Endothelial cell of umbilical vein (primary cell): ENCODE measurements at regions not wholly inside any gene's neighbourhood (a gene's known extent, or its start where the extent isn't known, plus 50 kb on each side); places are given as distances from the start of the nearest gene placed in this dataset.

Source experiments
- BruUV-seq: library from RNA; stranded (reverse); fragments of 400-500 nt; replicated peaks from 2 replicates; lab custom pipeline; 2021; lab: Mats Ljungman, UMichigan
- CTCF ChIA-PET: fragments of 300-600, 350-600 bp; sonication (Branson Sonifier 250); formaldehyde crosslinking; loops from one replicate; lab custom pipeline; 2021; ENCODE audit warnings: antibody characterized with exemption, inconsistent platforms; lab: Charles Lee
- POLR2A ChIA-PET: fragments of 300-600, 350-600 bp; sonication (Branson Sonifier 250); formaldehyde crosslinking; loops from one replicate; lab custom pipeline; 2021; ENCODE audit warnings: antibody characterized with exemption, inconsistent platforms; lab: Charles Lee
- DNase-seq: peaks from one replicate; pipeline ENCODE4 v3.0.0-alpha.2; 2011; ENCODE audit warnings: low read depth, low spot score
- FAIRE-seq: peaks from 2 replicates; lab custom pipeline; 2011; peaks lifted over from hg19 to GRCh38; lab: Jason Lieb, UNC
- H2AFZ ChIP-seq: 2 replicates; pipeline ENCODE4 v1.6.0; 2012; ENCODE audit warnings: low read depth, low read length, control low read depth, inconsistent platforms
- H3K27ac ChIP-seq: 2 replicates; pipeline ENCODE4 v1.5.1; 2011; ENCODE audit warnings: low read depth, mild to moderate bottlenecking, control low read depth, low read length, moderate library complexity; ENCODE audit not compliant: insufficient read depth
- H3K27me3 ChIP-seq, 2 experiments: 2 replicates each; pipeline versions ENCODE4 v1.6.0 to v1.6.1; 2011; ENCODE audit warnings: low read length in 2 of 2, mixed read lengths in 1 of 2; ENCODE audit not compliant: control insufficient read depth in 2 of 2, insufficient read depth in 2 of 2
- H3K36me3 ChIP-seq, 2 experiments: 2 replicates in 1 of 2; 3 replicates in 1 of 2; pipeline ENCODE4 v1.5.1; 2011; ENCODE audit warnings: low read length in 2 of 2, mild to moderate bottlenecking in 1 of 2, moderate library complexity in 1 of 2; ENCODE audit not compliant: control insufficient read depth in 2 of 2, insufficient read depth in 2 of 2; ENCODE audit errors: extremely low read depth in 1 of 2
- H3K4me1 ChIP-seq: 3 replicates; pipeline ENCODE4 v1.5.1; 2011; ENCODE audit warnings: mild to moderate bottlenecking, low read length; ENCODE audit not compliant: control insufficient read depth, insufficient read depth; ENCODE audit errors: extremely low read depth
- H3K4me2 ChIP-seq: 2 replicates; pipeline ENCODE4 v1.6.1; 2011; ENCODE audit warnings: low read length, control low read depth, mixed read lengths; ENCODE audit not compliant: insufficient read depth
- H3K4me3 ChIP-seq, 3 experiments: fragments of 200-600 bp in 1 of 3; sonication (generic), shearing (Covaris generic) in 1 of 3; replicated peaks in 1 of 3; 2 replicates each; pipeline ENCODE4 v1.5.1; 2011 to 2016; ENCODE audit warnings: control low read depth in 3 of 3, low read length in 3 of 3, mild to moderate bottlenecking in 2 of 3, inconsistent platforms in 1 of 3, low read depth in 1 of 3, moderate library complexity in 1 of 3; ENCODE audit not compliant: insufficient read depth in 1 of 3
- H3K79me2 ChIP-seq: 2 replicates; pipeline ENCODE4 v1.6.0; 2012; ENCODE audit warnings: low read length, inconsistent platforms; ENCODE audit not compliant: control insufficient read depth, insufficient read depth
- H3K9ac ChIP-seq: replicated peaks from 2 replicates; pipeline ENCODE3; 2011; ENCODE audit warnings: low read length, control low read depth; ENCODE audit not compliant: insufficient read depth; ENCODE audit errors: extremely low read depth
- H3K9me1 ChIP-seq: replicated peaks from 3 replicates; pipeline ENCODE4 v1.6.0; 2011; ENCODE audit warnings: mild to moderate bottlenecking, low read length; ENCODE audit not compliant: control insufficient read depth, insufficient read depth; ENCODE audit errors: extremely low read depth
- H3K9me3 ChIP-seq: replicated peaks from 2 replicates; pipeline ENCODE4 v1.5.1; 2012; ENCODE audit warnings: low read length, inconsistent platforms; ENCODE audit not compliant: control insufficient read depth, insufficient read depth
- H4K20me1 ChIP-seq: replicated peaks from 2 replicates; pipeline ENCODE3; 2011; ENCODE audit warnings: mild to moderate bottlenecking, low read length; ENCODE audit not compliant: control insufficient read depth, insufficient read depth; ENCODE audit errors: extremely low read depth
- FOS ChIP-seq: IDR thresholded peaks from 2 replicates; pipeline ENCODE4 v1.6.1; 2011; ENCODE audit warnings: mild to moderate bottlenecking, low read length, moderate library complexity, borderline replicate concordance; ENCODE audit not compliant: insufficient read depth
- GATA2 ChIP-seq: IDR thresholded peaks from 2 replicates; pipeline ENCODE4 v1.7.0; 2011; ENCODE audit warnings: low read depth, mild to moderate bottlenecking, moderate library complexity, mixed read lengths, low read length; ENCODE audit not compliant: insufficient read length, insufficient read depth
- JUN ChIP-seq: IDR thresholded peaks from 2 replicates; pipeline ENCODE4 v1.6.1; 2011; ENCODE audit warnings: borderline replicate concordance, low read depth; ENCODE audit not compliant: insufficient read length, insufficient read depth
- MYC ChIP-seq: IDR thresholded peaks from one replicate; pipeline ENCODE4 v1.6.1; 2011; ENCODE audit warnings: mild to moderate bottlenecking, low read depth, low read length
- POLR2A ChIP-seq: IDR thresholded peaks from 2 replicates; pipeline ENCODE4 v1.6.1; 2012; ENCODE audit warnings: low read depth, mild to moderate bottlenecking, control low read depth, low read length
- POLR2AphosphoS5 ChIP-seq: IDR thresholded peaks from 2 replicates; pipeline ENCODE4 v1.6.1; 2012; ENCODE audit warnings: low read depth, mild to moderate bottlenecking, control low read depth, low read length, moderate library complexity; ENCODE audit not compliant: insufficient read depth
- dilution Hi-C: fragments of 300-500 bp; cut with MboI; formaldehyde crosslinking; loops from one replicate; pipeline ENCODE4 v1.15.0; 2019; ENCODE audit warnings: low sequenced_read_pairs; ENCODE audit not compliant: extremely low pct_ligation_motif_present
- intact Hi-C: fragments of 100-400 bp; cut with micrococcal nuclease; formaldehyde crosslinking; loops from one replicate; pipeline ENCODE4 v1.10.0; 2022
- TF ChIP-seq, protein P1 (sequence below), 2 donors: IDR thresholded peaks; 1 replicate in 1 of 2; 2 replicates in 1 of 2; pipeline ENCODE4 v1.5.1; 2011; ENCODE audit warnings: low read length in 2 of 2, mild to moderate bottlenecking in 2 of 2, moderate library complexity in 2 of 2, control low read depth in 1 of 2, inconsistent platforms in 1 of 2, low read depth in 1 of 2; ENCODE audit not compliant: insufficient read depth in 1 of 2; ENCODE audit errors: extremely low read depth in 1 of 2
- TF ChIP-seq, protein P2 (sequence below): IDR thresholded peaks from 2 replicates; pipeline ENCODE4 v1.6.1; 2011; ENCODE audit not compliant: insufficient read depth, insufficient read length

DNA sequence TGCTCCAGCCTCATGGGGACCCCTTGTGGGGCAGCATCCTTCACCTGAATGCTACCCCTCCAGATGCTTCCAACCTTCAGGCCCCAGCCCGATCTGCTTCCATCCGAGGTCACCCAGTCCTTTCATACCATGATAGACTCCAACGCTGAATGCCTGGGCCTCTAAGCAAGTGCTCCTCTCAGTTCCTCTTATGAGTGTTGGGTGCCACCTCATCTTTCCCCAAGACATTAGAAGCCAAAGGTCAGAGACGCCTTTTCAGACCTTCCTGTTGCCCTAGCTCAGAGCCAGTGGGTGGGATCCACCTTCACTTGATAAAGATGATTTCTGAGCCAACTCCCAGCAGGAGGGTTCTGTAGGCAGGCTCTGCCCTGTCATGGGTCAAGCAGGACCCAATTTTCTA lies 174.5 kb upstream of the MGAT5 start:
- no peak for FAIRE-seq
- no TSS peak for BruUV-seq
- peaks cover 0 to 4% of the 10 kb centered on the region in 2 experiments for H3K27me3 ChIP-seq
- no peak for DNase-seq
- H3K9me3 ChIP-seq = no peaks in the 10 kb centered on the region
- intact Hi-C loops = no loop called here
- ChIA-PET CTCF (no interaction called here), POLR2A (no interaction called here)
- H3K27ac ChIP-seq = no peak overlapping the region
- H3K9ac ChIP-seq = no peak overlapping the region
- H4K20me1 ChIP-seq = no peaks in the 10 kb centered on the region
- H3K36me3 ChIP-seq = no peaks in the 10 kb centered on the region
- H3K79me2 ChIP-seq = no peaks in the 10 kb centered on the region
- H3K4me1 ChIP-seq = no peaks in the 10 kb centered on the region
- no peak overlapping the region for H3K4me3 ChIP-seq
- no peak overlapping the region for H3K4me2 ChIP-seq
- no peaks in the 10 kb centered on the region for H3K9me1 ChIP-seq
- H2AFZ ChIP-seq = no peak overlapping the region
- TF ChIP-seq, protein P1, sequence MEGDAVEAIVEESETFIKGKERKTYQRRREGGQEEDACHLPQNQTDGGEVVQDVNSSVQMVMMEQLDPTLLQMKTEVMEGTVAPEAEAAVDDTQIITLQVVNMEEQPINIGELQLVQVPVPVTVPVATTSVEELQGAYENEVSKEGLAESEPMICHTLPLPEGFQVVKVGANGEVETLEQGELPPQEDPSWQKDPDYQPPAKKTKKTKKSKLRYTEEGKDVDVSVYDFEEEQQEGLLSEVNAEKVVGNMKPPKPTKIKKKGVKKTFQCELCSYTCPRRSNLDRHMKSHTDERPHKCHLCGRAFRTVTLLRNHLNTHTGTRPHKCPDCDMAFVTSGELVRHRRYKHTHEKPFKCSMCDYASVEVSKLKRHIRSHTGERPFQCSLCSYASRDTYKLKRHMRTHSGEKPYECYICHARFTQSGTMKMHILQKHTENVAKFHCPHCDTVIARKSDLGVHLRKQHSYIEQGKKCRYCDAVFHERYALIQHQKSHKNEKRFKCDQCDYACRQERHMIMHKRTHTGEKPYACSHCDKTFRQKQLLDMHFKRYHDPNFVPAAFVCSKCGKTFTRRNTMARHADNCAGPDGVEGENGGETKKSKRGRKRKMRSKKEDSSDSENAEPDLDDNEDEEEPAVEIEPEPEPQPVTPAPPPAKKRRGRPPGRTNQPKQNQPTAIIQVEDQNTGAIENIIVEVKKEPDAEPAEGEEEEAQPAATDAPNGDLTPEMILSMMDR (IDR thresholded peaks at IDR 0.05; ENCODE audit: extremely low read depth in 1 of 2, insufficient read depth in 1 of 2, low read depth in 1 of 2, low read length in 2 of 2) = no peak
- no peak for TF ChIP-seq POLR2A
- no peak for TF ChIP-seq MYC
- TF ChIP-seq POLR2AphosphoS5 = no peak
- no peak for TF ChIP-seq FOS
- no peak for TF ChIP-seq GATA2
- no peak for TF ChIP-seq JUN
- TF ChIP-seq, protein P2, sequence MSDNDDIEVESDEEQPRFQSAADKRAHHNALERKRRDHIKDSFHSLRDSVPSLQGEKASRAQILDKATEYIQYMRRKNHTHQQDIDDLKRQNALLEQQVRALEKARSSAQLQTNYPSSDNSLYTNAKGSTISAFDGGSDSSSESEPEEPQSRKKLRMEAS = no peak
- dilution Hi-C loops = no loop called here
